Activated CD8-positive, alpha-beta T cell treated with anti-CD3 and anti-CD28 coated beads for 36 hours (primary cell): ENCODE measurements at regions not wholly inside any gene's neighbourhood (a gene's known extent, or its start where the extent isn't known, plus 50 kb on each side); places are given as distances from the start of the nearest gene placed in this dataset.

Experiments used
- ATAC-seq: fragments of 200-7000 bp; cut with Tn5 transposase; one replicate; pipeline ENCODE4 v1.10.0; 2021; ENCODE audit warnings: mild to moderate bottlenecking, moderate library complexity
- CTCF ChIA-PET: fragments of 350-600 bp; sonication (Branson Sonifier 250); formaldehyde crosslinking; loops from one replicate; lab custom pipeline; 2021; ENCODE audit warnings: antibody characterized with exemption; lab: Charles Lee
- POLR2A ChIA-PET: fragments of 350-600 bp; sonication (Branson Sonifier 250); formaldehyde crosslinking; loops from one replicate; lab custom pipeline; 2021; ENCODE audit warnings: antibody characterized with exemption; lab: Charles Lee
- DNase-seq: peaks from one replicate; pipeline ENCODE4 v3.0.0-alpha.2; 2020
- H3K27ac Mint-ChIP-seq: one replicate; pipeline ENCODE4 v1.8.0; 2021; ENCODE audit warnings: mild to moderate bottlenecking, mixed read lengths
- H3K27me3 Mint-ChIP-seq: one replicate; pipeline ENCODE4 v1.8.0; 2021; ENCODE audit warnings: mixed read lengths
- H3K36me3 Mint-ChIP-seq: one replicate; pipeline ENCODE4 v1.8.0; 2021; ENCODE audit warnings: low read depth, mixed read lengths
- H3K4me1 Mint-ChIP-seq: one replicate; pipeline ENCODE4 v1.8.0; 2021; ENCODE audit warnings: low read depth, mixed read lengths
- H3K4me3 Mint-ChIP-seq: one replicate; pipeline ENCODE4 v1.8.0; 2021; ENCODE audit warnings: mild to moderate bottlenecking, moderate library complexity, mixed read lengths
- H3K9me3 Mint-ChIP-seq: one replicate; pipeline ENCODE4 v1.8.0; 2021; ENCODE audit warnings: mixed read lengths
- CTCF ChIP-seq: fragments of 200-600 bp; IDR thresholded peaks from one replicate; pipeline ENCODE4 v1.8.0; 2022; ENCODE audit warnings: antibody characterized with exemption, mild to moderate bottlenecking
- intact Hi-C: fragments of 100-400 bp; cut with micrococcal nuclease; formaldehyde crosslinking; loops from one replicate; pipeline ENCODE4 v1.10.0; 2022

- no peak for DNase-seq
- ATAC-seq = no peak
- no peak for TF ChIP-seq CTCF
- ChIA-PET POLR2A (no interaction called here), CTCF (no interaction called here)
- H3K27me3 Mint-ChIP-seq = no peaks in the 10 kb centered on the region
- H3K36me3 Mint-ChIP-seq = no peaks in the 10 kb centered on the region
- intact Hi-C loops = no loop called here
- H3K4me3 Mint-ChIP-seq = no peak overlapping the region
- no peaks in the 10 kb centered on the region for H3K9me3 Mint-ChIP-seq
- H3K27ac Mint-ChIP-seq = no peak overlapping the region
- no peaks in the 10 kb centered on the region for H3K4me1 Mint-ChIP-seq
These were observed 479.7 kb downstream of the CETN3 start for GRCh38 chr5:89929834-89930233.

- intact Hi-C loops = no loop called here
These were observed 480.4 kb downstream of the CETN3 start for GRCh38 chr5:89929173-89929572.

GRCh38 chr5:89922161-89922560 lies 487.4 kb downstream of the CETN3 start:
- TF ChIP-seq CTCF = no peak
- H3K4me1 Mint-ChIP-seq = no peaks in the 10 kb centered on the region
- no peak for DNase-seq
- H3K36me3 Mint-ChIP-seq = no peaks in the 10 kb centered on the region
- CTCF ChIA-PET = interaction anchor here (0.6 kb wide), 1 partner anchor 396 kb away, joined by 3 read pairs; no protein-coding TSS in a partner anchor
- no peaks in the 10 kb centered on the region for H3K9me3 Mint-ChIP-seq
- no peak for ATAC-seq
- intact Hi-C loops = no loop called here
- POLR2A ChIA-PET = no interaction called here
- H3K27ac Mint-ChIP-seq = no peak overlapping the region
- H3K4me3 Mint-ChIP-seq = no peak overlapping the region
- H3K27me3 Mint-ChIP-seq = no peaks in the 10 kb centered on the region

More at GRCh38 chr5:89929173-89929572, 480.4 kb downstream of the CETN3 start:
- Mint-ChIP-seq H3K27ac (no peak overlapping the region), H3K36me3 (no peaks in the 10 kb centered on the region), H3K9me3 (no peaks in the 10 kb centered on the region), H3K4me3 (no peak overlapping the region), H3K4me1 (no peaks in the 10 kb centered on the region), H3K27me3 (no peaks in the 10 kb centered on the region)
- ChIA-PET CTCF (no interaction called here), POLR2A (no interaction called here)
- TF ChIP-seq CTCF = no peak
- no peak for DNase-seq
- no peak for ATAC-seq

GRCh38 chr5:89917112-89917511 lies 492.4 kb downstream of the CETN3 start:
- H3K9me3 Mint-ChIP-seq = no peaks in the 10 kb centered on the region
- CTCF ChIA-PET = no interaction called here
- ATAC-seq (no peak), DNase-seq (no peak)
- no peaks in the 10 kb centered on the region for H3K27me3 Mint-ChIP-seq
- no peaks in the 10 kb centered on the region for H3K4me1 Mint-ChIP-seq
- POLR2A ChIA-PET = no interaction called here
- intact Hi-C loops = no loop called here
- TF ChIP-seq CTCF = no peak
- H3K36me3 Mint-ChIP-seq = no peaks in the 10 kb centered on the region
- no peak overlapping the region for H3K27ac Mint-ChIP-seq
- H3K4me3 Mint-ChIP-seq = no peak overlapping the region

GRCh38 chr5:89916131-89916530 lies 493.4 kb downstream of the CETN3 start:
- no peak for TF ChIP-seq CTCF
- no peaks in the 10 kb centered on the region for H3K9me3 Mint-ChIP-seq
- no peaks in the 10 kb centered on the region for H3K4me1 Mint-ChIP-seq
- no peak overlapping the region for H3K4me3 Mint-ChIP-seq
- ATAC-seq = no peak
- H3K27ac Mint-ChIP-seq = no peak overlapping the region
- no peaks in the 10 kb centered on the region for H3K27me3 Mint-ChIP-seq
- H3K36me3 Mint-ChIP-seq = no peaks in the 10 kb centered on the region
- CTCF ChIA-PET = no interaction called here
- DNase-seq = no peak
- intact Hi-C loops = no loop called here
- POLR2A ChIA-PET = no interaction called here
